Renal pelvis (tissue), 1 donor: ENCODE measurements at regions not wholly inside any gene's neighbourhood (a gene's known extent, or its start where the extent isn't known, plus 50 kb on each side); places are given as distances from the start of the nearest gene placed in this dataset.

Experiments
- DNase-seq: peaks from one replicate; pipeline ENCODE4 v3.0.0-alpha.2; 2013

DNA sequence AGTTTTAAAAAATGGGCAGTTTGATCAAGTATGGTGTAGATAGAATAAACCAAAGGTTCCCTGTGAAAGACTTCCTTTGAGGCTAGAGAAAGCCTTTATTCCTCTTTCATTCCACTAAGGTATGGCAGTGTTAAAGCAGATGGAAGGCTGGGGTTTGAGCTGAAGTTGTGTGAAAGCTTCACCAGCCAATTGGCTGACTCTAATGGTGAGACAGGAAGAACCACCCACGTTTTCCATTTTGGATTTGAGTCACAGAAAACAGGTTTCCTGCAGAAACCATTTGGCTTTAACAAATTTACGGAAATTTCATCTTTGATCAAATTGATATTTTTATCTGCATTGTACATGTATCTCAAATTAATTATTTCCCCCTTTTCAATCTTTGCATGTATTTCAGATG lies 455.0 kb downstream of the PCNX1 start:
- no peak for DNase-seq

DNA sequence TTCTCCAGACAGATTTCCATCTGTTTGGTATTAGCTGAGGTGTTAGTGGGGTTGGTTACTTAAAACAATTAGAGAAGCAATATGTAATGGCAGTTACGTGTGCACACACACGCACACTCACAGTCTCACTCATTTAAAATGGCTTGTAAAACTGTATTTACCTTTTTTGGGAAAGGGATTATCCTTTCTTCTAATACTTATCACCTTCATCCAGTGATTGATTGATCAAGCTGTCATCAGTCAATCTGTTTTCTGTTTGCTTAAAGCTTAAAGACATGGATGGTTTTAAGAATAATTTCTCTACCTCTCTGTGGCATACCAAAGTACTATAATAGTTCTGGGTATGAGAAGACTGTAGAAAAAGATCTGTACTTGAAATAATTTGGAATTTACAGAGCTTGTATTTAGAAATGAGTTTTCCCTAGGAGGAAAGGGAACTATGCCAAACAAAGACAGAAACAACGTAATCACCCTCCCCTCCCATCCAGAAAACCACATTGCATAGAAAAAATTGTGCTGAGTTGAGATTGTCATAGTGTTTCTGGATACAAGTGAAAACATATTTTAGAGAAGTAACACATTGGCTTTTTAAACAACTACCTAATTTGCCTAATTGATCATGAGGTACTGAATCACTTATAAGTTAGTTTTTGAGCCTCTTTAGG lies 455.8 kb downstream of the PCNX1 start:
- DNase-seq, result no peak

DNA sequence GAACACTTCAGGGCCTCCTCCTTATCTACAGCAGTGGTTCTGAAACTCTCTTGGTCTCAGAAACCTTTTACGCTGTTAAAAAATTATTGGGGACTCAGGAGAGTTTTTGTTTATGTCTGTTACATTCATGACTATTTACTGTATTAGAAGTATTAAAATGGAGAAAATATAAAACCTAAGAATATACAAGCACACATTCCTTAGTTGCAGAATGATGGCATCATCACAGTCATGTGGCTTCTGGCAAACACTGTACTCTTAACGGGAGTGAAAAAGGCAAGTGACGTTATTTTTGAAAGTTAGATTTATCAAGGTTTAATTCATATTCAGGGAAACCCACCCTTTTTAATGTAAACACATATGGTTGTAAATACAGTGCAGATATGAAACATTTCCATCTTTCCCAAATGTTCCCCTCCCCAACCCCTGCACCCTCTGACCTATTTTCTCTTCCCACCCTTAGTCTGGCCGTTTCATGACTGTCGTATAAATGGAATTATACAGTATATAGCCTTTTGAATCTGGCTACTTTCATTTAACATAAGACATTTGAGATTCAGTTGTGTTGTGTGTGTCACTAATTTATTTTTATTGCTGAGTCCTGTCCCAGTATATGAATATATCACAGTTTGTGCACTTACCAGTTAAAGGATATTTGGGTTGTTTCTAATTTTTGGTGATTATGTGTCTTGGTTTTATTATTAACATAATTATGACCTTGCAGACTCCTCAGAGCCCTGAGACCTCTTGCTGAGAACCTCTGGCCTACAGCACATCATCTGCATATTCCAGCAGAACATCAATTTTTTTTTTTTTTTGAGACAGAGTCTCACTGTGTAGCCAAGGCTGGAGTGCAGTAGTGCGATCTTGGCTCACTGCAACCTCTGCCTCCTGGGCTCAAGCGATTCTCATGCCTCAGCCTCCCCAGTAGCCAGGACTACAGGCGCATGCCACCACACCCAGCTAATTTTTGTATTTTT lies 457.0 kb downstream of the PCNX1 start:
- DNase-seq, result no peak

DNA sequence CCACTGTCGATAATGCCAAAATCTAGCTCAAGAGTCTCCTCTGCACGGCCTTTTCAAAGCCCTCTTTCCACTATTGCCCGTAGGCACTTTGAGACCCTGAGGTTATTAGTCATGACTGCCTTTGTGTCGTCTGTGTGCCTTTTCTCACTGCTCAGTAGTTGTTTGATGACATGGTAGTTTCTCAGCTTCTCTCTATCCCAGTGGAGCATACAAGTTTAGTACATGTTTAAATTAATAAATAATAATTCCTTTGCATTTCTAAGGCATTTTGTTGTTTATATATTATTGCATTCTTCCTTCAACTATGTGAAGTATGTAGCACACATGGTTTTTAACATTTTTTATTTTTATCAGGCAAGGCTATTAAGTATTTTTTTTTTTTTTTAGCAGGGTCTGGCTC lies 458.1 kb downstream of the PCNX1 start:
- DNase-seq, result no peak

DNA sequence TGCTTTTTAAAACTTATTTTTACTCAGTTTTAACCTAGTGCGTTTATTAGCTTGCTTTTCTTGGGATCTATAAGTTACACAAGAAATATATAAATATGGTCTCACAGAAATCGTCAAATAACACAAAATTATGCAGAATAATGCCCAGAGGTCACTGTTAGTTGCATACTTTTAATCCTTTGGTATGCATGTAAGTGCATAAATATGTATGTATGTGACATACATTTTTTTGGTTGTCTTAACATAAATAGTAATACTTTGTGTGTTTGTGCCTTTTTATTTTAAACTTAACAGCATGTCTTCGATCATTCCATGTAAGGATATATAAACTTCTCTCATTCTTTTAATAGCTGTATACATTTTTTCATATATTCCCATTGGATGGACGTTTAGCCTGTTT lies 459.6 kb downstream of the PCNX1 start:
- DNase-seq, result no peak

DNA sequence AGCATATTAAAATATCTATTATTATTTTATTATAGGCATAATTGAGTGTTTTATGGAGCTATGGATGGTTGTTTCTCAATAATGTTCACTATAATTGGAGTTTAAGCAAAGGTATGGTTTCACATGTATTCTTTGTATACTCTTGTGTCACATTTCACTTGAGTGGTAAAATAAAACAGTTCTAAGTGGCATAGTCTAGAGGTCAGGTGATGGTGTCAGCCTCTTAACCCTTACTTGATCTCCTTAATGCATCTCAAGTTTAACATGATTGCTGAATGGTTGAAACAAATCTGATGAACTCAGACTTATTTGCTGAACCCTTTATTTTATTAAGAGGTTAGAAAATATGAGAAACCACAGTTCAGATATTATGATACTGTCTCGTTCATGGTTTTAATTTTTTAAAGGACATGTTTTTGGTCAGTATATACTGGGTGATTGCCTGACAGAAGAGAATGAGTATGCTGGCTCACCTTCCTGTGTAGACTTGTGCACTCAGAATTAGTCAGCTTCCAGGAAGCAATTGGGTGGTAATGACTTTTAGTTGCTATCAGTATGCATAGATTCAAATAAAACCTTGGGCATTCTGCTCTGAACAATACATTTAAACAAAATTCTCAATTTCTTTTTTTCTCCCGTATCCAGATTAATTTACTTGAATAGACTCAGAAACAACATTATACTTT lies 464.6 kb downstream of the PCNX1 start:
- DNase-seq, result no peak

DNA sequence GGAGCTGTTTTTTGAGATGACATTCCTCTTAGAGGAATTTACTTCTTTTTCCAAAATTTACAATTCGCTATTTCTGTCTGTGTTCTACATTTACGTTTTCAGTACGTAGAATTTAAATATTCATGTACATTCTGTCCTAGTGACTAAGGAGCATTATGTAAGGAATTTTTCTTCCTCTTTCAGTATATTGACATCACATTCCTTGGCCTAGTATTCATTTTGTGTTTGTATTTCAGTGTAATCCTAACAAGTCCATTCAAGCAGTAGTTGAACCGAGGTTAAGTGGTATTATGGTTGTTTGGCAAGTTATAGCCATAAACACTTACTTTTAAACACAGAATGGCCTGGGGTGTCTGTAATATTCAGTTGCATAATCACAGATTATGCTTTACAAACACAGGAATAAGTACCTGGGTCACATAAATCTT lies 465.2 kb downstream of the PCNX1 start:
- no peak for DNase-seq

DNA sequence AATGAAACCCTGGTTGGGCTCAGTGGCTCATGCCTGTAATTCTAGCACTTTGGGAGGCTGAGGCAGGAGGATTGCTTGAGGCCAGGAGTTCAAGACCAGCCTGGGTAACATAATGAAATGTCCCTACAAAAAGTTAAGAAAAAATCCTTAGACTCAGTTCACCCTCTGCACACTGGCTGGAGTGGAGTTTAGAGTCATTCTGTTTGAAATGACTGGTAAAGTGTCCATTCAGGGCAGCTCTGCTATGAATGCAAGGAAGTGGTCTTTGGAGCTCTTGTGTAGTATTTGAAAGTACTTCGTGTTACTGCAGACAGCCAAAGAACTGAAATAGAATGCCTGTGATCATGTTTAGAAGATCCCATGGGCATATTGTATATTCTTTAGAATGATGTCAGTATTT lies 466.5 kb downstream of the PCNX1 start:
- DNase-seq, result no peak

DNA sequence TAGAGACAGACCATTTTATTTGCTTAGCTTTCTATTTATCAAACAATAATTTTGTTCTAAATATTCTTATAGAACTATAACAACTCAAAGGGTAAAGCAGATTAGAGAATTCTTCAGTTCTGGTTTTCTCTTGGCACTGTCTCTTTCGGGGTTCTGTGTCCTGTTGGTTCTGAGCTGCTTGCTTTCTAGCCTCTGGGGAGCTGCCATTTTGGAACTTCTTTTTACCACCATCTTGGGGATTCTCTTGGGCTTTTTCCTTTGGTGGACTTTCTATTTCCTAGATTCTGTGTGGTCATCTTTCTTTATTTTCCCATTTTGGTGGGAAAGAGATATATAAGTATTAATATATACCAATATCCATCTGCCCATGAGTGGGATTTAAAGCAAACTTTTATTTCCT lies 467.7 kb downstream of the PCNX1 start:
- no peak for DNase-seq

DNA sequence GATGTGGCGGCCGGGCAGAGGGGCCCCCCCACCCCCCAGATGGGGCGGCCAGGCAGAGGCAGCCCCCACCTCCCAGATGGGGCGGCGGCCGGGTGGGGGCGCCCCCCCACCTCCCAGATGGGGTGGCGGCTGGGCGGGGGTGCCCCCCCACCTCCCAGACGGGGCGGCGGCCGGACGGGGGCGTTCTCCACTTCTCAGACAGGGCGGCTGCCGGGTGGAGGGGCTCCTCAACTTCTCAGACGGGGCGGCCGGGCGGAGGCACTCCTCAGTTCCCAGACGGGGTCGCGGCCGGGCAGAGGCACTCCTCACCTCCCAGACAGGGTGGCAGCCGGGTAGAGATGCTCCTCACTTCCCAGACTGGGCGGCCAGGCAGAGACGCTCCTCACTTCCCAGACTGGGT lies 469.8 kb downstream of the PCNX1 start:
- no peak for DNase-seq

DNA sequence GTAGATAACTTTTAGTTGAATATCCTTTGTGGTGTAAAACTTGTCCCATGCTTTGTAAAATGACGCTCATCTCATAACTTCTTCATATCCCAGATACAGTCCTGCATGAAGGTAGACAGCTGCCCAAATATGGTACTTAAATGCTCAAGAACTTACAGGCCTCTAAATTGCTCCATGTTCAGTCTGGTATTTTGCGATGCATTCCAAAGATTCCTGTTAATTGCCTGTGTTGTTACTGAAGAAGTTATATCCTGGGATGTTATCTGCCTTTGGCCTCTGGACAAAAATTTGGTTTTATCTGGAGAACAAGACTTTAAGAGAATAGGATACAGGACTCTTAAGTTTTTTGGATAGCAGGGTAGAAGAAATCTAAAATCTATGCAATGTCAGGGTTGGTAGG lies 473.0 kb downstream of the PCNX1 start:
- DNase-seq, result no peak

DNA sequence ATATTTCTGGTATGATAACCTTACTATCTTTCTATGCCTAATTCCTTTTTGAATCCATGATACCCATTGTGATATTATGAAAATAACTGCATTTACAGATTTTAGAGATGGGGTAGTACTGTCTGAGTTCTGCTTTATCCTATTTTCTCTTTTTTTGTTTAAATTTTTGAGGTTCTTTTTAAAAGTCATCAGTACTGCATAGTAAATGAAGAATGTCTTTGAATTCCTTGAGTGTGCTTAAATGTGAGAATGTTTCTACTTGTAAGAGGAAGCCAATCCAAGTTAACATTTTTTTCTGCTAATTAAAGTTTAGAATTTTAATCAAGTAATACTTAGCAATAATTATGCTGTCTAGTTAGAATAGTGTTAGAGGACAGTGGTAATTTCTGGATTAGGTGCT lies 474.6 kb downstream of the PCNX1 start:
- DNase-seq, result no peak

DNA sequence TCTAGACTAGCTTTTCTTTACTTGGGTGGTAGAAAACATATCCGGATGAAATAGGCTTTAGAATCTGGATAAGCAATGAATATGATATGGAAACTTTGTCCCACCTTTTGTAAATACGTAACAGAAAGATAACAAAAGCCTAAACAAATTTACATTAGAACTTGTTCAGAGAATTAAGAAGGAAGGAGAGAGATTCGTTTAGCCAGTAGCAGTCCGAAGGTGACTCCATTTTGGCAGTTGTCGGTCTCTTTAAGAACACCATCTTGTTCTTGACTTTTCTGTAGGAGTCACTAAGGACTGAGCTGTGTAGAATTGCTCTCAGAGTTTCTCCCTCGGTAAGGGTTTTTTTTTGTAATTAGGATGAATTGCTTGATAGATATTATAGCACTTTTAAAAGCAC lies 475.1 kb downstream of the PCNX1 start:
- DNase-seq, result no peak

DNA sequence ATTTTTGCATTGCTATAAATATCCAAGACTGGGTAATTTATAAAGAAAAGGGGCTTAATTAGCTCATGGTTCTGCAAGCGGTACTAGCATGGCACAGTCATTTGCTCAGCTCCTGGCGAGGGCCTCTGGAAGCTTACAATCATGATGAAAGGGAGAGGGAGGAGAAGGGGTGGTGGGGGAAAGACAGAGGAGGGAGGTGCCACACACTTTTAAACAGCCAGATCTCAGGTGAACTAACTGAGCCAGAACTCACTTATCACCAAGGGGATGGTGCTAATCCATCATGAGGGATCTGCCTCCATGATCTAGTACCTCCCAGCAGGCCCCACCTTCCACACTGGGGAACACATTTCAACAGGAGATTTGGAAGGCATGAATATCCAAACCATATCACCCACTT lies 476.3 kb downstream of the PCNX1 start:
- no peak for DNase-seq

DNA sequence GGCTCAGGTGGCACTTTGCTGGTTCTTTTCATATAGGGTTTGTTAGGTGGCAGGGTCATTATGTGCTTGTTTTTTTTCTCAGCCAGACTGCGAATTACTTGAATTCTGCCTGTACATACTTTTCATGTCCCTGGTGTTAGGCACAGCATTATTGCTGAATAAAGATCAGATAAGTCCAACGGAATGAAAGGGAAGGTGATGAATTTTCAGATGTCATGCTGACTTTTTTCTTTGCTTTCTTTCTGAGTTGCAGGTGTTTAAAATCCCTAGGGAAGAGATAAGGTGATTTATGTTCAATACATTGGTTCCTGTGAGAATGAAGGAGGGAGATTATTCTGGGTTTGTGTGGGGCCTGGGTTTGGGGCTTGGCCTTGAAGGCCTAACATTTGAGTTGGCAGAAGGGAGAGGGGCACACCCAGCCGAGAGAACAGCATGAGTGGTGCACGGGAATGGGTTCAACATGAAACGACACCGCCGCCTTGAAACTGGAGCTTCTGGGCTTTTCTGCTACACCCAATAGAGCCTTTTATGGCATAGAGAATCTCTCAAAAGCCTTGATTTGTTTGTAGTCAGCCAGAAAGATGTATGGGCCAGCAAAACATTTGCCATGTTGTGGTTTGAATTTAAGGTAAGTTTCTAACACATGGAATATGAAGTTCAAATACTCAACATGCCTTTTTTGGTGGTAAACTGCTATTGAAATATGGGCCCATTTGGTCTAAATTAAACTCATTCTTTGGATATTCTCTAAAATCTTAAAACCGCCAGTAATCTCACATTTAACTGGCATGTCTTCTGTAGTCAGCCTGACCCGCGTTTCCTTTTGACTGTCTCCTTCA lies 477.0 kb downstream of the PCNX1 start:
- DNase-seq, result no peak

DNA sequence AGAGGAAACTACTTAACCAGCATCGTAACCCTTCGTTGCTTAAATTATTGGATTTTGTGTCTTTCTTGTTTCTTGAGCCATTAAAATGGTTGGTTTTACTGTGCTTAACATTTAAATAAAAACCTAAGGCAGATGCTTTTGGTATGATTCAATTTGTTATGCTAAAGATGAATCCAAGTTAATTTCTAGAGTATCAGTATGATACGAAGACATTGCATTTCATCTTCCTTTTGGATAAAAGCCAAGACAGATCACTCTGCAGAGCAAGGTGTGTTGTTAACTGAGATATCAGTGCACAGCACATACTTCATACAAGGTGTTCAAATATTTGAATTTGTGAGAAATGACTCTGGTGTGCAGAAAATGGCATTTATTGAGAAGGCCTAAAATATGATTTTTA lies 480.5 kb downstream of the PCNX1 start:
- no peak for DNase-seq

DNA sequence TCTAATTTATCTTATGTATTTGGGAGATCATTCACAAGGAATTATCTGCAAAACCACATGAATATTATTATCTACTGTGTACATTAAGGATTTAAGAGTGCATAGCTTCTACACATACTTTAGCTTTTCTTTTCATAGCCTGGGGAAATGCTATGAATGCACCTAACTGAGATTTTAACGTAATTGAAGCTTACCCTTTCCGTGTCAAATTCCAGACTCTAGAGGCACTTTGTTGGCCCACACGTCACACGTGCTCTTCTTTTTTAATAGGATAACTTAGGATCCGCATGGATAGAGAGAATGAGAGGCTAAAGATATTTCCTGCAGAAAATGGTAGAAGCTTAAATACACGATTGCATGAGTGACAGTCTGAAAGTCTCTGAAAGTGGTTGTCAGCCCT lies 481.1 kb downstream of the PCNX1 start:
- DNase-seq, result no peak

DNA sequence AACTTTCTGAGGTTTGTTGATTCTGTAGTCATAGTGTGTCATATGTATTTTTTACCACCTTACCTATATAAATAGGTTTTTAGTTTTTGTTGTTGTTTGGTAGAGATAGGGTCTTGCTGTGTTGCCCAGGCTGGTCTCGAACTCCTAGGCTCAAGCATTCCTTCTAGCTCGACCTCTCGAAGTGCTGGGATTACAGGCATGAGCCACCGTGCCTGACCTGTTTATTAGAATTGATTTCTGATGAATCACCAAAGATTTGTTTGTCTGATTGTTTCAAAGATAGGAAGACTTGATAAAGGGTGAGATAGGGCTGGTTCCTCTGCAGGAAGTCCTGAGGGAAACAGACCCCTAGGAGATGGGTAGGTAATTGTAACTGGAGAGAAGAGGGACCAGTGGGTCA lies 481.6 kb downstream of the PCNX1 start:
- DNase-seq, result no peak

DNA sequence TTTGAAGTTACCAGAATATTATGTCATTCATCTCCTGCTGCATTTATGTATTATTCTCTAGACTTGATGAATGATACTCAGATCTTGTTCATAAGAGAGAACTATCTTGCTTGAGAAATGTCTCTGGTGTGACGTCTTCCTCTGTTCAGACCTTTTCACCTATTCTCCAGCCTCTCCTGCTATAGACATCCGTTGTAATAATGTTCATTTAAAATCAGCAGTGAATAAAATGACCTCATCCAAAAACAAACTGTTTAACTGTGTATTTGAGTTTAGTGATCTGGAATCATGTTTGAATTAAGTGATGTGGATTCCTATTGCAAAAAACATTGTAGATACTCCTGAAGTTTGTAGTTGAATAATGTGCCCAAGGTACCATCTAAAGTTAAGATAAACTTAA lies 487.1 kb downstream of the PCNX1 start:
- DNase-seq, result no peak

DNA sequence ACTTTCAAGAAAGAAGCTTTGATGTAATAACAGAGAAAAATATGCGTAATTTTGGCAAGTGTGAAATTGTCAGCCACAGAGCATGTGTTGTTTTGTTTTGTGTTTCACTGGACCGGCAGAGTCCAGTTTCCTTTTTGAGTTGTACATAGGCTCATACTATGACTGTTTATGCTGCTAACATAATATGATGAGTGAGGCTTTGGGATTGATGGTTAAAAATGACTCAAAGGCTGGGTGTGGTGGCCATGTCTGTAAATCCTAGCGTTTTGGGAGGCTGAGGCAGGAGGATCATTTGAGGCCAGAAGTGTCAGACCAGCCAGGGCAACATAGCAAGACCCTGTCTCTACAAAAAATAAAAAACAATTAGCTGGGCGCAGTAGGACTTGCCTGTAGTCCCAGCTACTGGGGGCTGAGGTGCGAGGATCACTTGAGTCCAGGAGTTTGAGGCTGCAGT lies 487.9 kb downstream of the PCNX1 start:
- DNase-seq, result no peak

DNA sequence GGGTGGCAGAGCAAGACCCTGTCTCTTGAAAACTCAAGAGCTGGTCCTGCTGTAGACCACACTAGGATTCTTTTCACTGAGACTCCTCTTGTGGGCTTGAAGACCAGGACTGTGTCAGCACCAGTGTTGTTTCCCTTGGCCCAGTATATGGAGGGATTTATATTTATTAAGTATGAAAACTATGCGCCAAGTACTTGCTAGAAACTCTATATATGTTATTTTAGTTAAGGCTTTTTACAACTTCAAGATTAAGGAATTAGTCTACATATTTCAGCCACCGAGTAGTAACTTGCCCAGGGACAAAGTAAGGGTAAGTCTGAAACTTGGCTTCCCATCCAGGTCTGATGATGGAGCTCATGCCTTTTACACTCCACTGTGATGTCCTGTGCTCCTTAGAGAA lies 488.4 kb downstream of the PCNX1 start:
- DNase-seq, result no peak
